ENCODE measurements at regions not wholly inside any gene's neighbourhood (a gene's known extent, or its start where the extent isn't known, plus 50 kb on each side); places are given as distances from the start of the nearest gene placed in this dataset.
"Not testable (repeated sequence)": the region's sequence is repeated elsewhere in the genome, so short reads cannot be mapped to it uniquely, and the experiment has no call there.

GRCh38 chr1:54474310-54475251, 68.4 kb upstream of the SSBP3 start:
- peak; percentile 39 for DNase-seq

GRCh38 chr1:54471588-54471987, 65.4 kb upstream of the SSBP3 start:
- no peak for DNase-seq

- not testable (repeated sequence) for DNase-seq
Measured at GRCh38 chr1:54469444-54469843, 63.2 kb upstream of the SSBP3 start.

GRCh38 chr1:54468288-54469084, 62.3 kb upstream of the SSBP3 start:
- not testable (repeated sequence) for DNase-seq

GRCh38 chr1:54465351-54465811, 59.2 kb upstream of the SSBP3 start:
- no peak for DNase-seq

GRCh38 chr1:54464477-54465146, 58.4 kb upstream of the SSBP3 start:
- no peak for DNase-seq

- DNase-seq = no peak
Measured at GRCh38 chr1:54464031-54464476, 57.9 kb upstream of the SSBP3 start.

GRCh38 chr1:54463259-54464030, 57.3 kb upstream of the SSBP3 start:
- DNase-seq = no peak

GRCh38 chr1:54462597-54463258, 56.5 kb upstream of the SSBP3 start:
- no peak for DNase-seq

- DNase-seq = no peak
Measured at GRCh38 chr1:54461731-54462596, 55.8 kb upstream of the SSBP3 start.

GRCh38 chr1:54460861-54461387, 54.7 kb upstream of the SSBP3 start:
- DNase-seq = no peak

GRCh38 chr1:54460351-54460750, 54.2 kb upstream of the SSBP3 start:
- peak; percentile 39 for DNase-seq

- no peak for DNase-seq
Measured at GRCh38 chr1:54459726-54460191, 53.6 kb upstream of the SSBP3 start.

GRCh38 chr1:54459140-54459539, 52.9 kb upstream of the SSBP3 start:
- no peak for DNase-seq

GRCh38 chr1:54456921-54457529, 50.8 kb upstream of the SSBP3 start:
- no peak for DNase-seq

- DNase-seq = no peak
Measured at GRCh38 chr1:54456361-54456760, 50.2 kb upstream of the SSBP3 start.

Data from activated gamma-delta T cell treated with Interleukin-2 at 50 U/mL for 16 hours (primary cell).